Panc1 (cell line): ENCODE measurements at regions not wholly inside any gene's neighbourhood (a gene's known extent, or its start where the extent isn't known, plus 50 kb on each side); places are given as distances from the start of the nearest gene placed in this dataset.
"Not testable (repeated sequence)": the region's sequence is repeated elsewhere in the genome, so short reads cannot be mapped to it uniquely, and the experiment has no call there.

Source experiments
- ATAC-seq: fragments of 200-7000 bp; cut with Tn5 transposase; 2 replicates; pipeline ENCODE4 v1.9.1; 2020; ENCODE audit warnings: mild to moderate bottlenecking, moderate library complexity
- BruUV-seq: library from RNA; stranded (reverse); fragments of 400-500 nt; replicated peaks from 2 replicates; lab custom pipeline; 2021; lab: Mats Ljungman, UMichigan
- CTCF ChIA-PET: fragments of 300-600 bp; sonication (Branson Sonifier 250); formaldehyde crosslinking; loops from one replicate; lab custom pipeline; 2022; ENCODE audit warnings: antibody characterized with exemption; lab: Charles Lee
- POLR2A ChIA-PET: fragments of 300-600 bp; sonication (Branson Sonifier 250); formaldehyde crosslinking; loops from one replicate; lab custom pipeline; 2022; ENCODE audit warnings: antibody characterized with exemption; lab: Charles Lee
- DNase-seq: peaks from one replicate; pipeline ENCODE4 v3.0.0-alpha.2; 2010; ENCODE audit warnings: low read depth, low spot score
- H3K27ac ChIP-seq: 2 replicates; pipeline ENCODE4 v1.5.1; 2011; ENCODE audit warnings: mild to moderate bottlenecking, low read length, inconsistent platforms
- H3K27me3 ChIP-seq: fragments of 200-500 bp; sonication (Bioruptor generic); 2 replicates; pipeline ENCODE4 v1.6.0; 2014; ENCODE audit warnings: low read length, inconsistent platforms; ENCODE audit not compliant: control insufficient read depth, insufficient read depth
- H3K36me3 ChIP-seq: fragments of 200-500 bp; sonication (Bioruptor generic); 2 replicates; pipeline ENCODE4 v1.5.1; 2014; ENCODE audit warnings: inconsistent platforms, mild to moderate bottlenecking, low read length, moderate library complexity; ENCODE audit not compliant: control insufficient read depth, insufficient read depth
- H3K4me1 ChIP-seq: 2 replicates; pipeline ENCODE4 v1.5.1; 2011; ENCODE audit warnings: inconsistent platforms, mild to moderate bottlenecking, low read length, moderate library complexity; ENCODE audit not compliant: control insufficient read depth, insufficient read depth
- H3K4me3 ChIP-seq, 2 experiments: 2 replicates each; pipeline ENCODE4 v1.5.1; 2011 to 2012; ENCODE audit warnings: low read depth in 2 of 2, low read length in 2 of 2, mild to moderate bottlenecking in 2 of 2, inconsistent platforms in 1 of 2, moderate library complexity in 1 of 2
- H3K9me3 ChIP-seq: fragments of 200-500 bp; sonication (Bioruptor generic); 2 replicates; pipeline ENCODE4 v1.5.1; 2014; ENCODE audit warnings: low read depth, mild to moderate bottlenecking, inconsistent platforms, low read length, moderate library complexity; ENCODE audit not compliant: control insufficient read depth, insufficient read depth
- CTCF ChIP-seq: fragments of 450-650 bp; IDR thresholded peaks from 2 replicates; pipeline ENCODE4 v1.5.1; 2017; ENCODE audit warnings: mild to moderate bottlenecking
- POLR2AphosphoS5 ChIP-seq: IDR thresholded peaks from 2 replicates; pipeline ENCODE4 v1.6.1; 2012; ENCODE audit warnings: mild to moderate bottlenecking, low read depth, low read length, moderate library complexity
- REST ChIP-seq, 2 experiments: IDR thresholded peaks; 2 replicates each; pipeline ENCODE4 v1.6.1; 2011 to 2012; ENCODE audit warnings: low read depth in 2 of 2, control low read depth in 1 of 2, low read length in 1 of 2, mild to moderate bottlenecking in 1 of 2, moderate library complexity in 1 of 2; ENCODE audit not compliant: insufficient read depth in 1 of 2
- SIN3A ChIP-seq: IDR thresholded peaks from 2 replicates; pipeline ENCODE4 v1.6.1; 2012; ENCODE audit warnings: low read depth, mild to moderate bottlenecking, low read length, moderate library complexity, borderline replicate concordance; ENCODE audit not compliant: insufficient read depth
- TCF7L2 ChIP-seq: IDR thresholded peaks from 2 replicates; pipeline ENCODE4 v1.6.1; 2011; ENCODE audit warnings: mild to moderate bottlenecking, low read depth, low read length, inconsistent platforms
- in situ Hi-C: cut with HindIII; loops from 2 replicates; pipeline ENCODE4 v1.10.0; 2016; ENCODE audit warnings: low sequenced_read_pairs, low pct_unique_long_range_greater_than_20kb
- intact Hi-C: fragments of 100-400 bp; cut with micrococcal nuclease; formaldehyde crosslinking; loops from one replicate; pipeline ENCODE4 v1.10.0; 2022; ENCODE audit not compliant: unreplicated experiment

GRCh38 chrX:94942603-94943002 is 1268.6 kb downstream of the FAM133A start:
- POLR2A ChIA-PET = no interaction called here
- in situ Hi-C loops = no loop called here
- no peak for DNase-seq
- no peaks in the 10 kb centered on the region for H3K4me1 ChIP-seq
- intact Hi-C loops = no loop called here
- CTCF ChIA-PET = no interaction called here
- BruUV-seq = no TSS peak
- no peak for ATAC-seq
- H3K9me3 ChIP-seq = no peaks in the 10 kb centered on the region
- H3K27ac ChIP-seq = no peak overlapping the region
- no peaks in the 10 kb centered on the region for H3K27me3 ChIP-seq
- no peak overlapping the region for H3K4me3 ChIP-seq
- H3K36me3 ChIP-seq = no peaks in the 10 kb centered on the region
- no peak for TF ChIP-seq TCF7L2
- no peak for TF ChIP-seq CTCF
- no peak for TF ChIP-seq REST (IDR thresholded peaks at IDR 0.05; ENCODE audit: insufficient read depth in 1 of 2, low read depth in 2 of 2, low read length in 1 of 2)
- TF ChIP-seq SIN3A = no peak
- TF ChIP-seq POLR2AphosphoS5 = no peak

GRCh38 chrX:94946137-94946536 is 1272.1 kb downstream of the FAM133A start:
- H3K4me1 ChIP-seq, in situ Hi-C loops, H3K27ac ChIP-seq, H3K4me3 ChIP-seq, DNase-seq, intact Hi-C loops, H3K27me3 ChIP-seq, H3K9me3 ChIP-seq, ATAC-seq, POLR2A ChIA-PET, BruUV-seq, CTCF ChIA-PET, H3K36me3 ChIP-seq: not testable (repeated sequence)

- DNase-seq (no peak), ATAC-seq (no peak)
- in situ Hi-C loops = no loop called here
- no TSS peak for BruUV-seq
- CTCF ChIA-PET = no interaction called here
- intact Hi-C loops = no loop called here
- TF ChIP-seq CTCF (no peak), SIN3A (no peak), REST (IDR thresholded peaks at IDR 0.05; ENCODE audit: insufficient read depth in 1 of 2, low read depth in 2 of 2, low read length in 1 of 2) (no peak), POLR2AphosphoS5 (no peak), TCF7L2 (no peak)
- H3K9me3 ChIP-seq = no peaks in the 10 kb centered on the region
- no peaks in the 10 kb centered on the region for H3K27me3 ChIP-seq
- H3K36me3 ChIP-seq = no peaks in the 10 kb centered on the region
- POLR2A ChIA-PET = no interaction called here
- no peak overlapping the region for H3K27ac ChIP-seq
- no peaks in the 10 kb centered on the region for H3K4me1 ChIP-seq
- no peak overlapping the region for H3K4me3 ChIP-seq
Observed at GRCh38 chrX:94961730-94962129, 1287.7 kb downstream of the FAM133A start.
